Stimulated activated CD4-positive, alpha-beta T cell treated with anti-CD3 and anti-CD28 coated beads, Interleukin-2, amount 100 ng/mL, for 24 hours (primary cell): ENCODE measurements at regions not wholly inside any gene's neighbourhood (a gene's known extent, or its start where the extent isn't known, plus 50 kb on each side); places are given as distances from the start of the nearest gene placed in this dataset.

Experiments
- DNase-seq, 2 donors: peaks; one replicate each; pipeline ENCODE4 v3.0.0-alpha.2; 2020

- no peak for DNase-seq
These were observed 50.0 kb upstream of the DOCK9 start for GRCh38 chr13:99027661-99028425.

- peak; percentile 41 to 48 for DNase-seq
These were observed 51.0 kb upstream of the DOCK9 start for GRCh38 chr13:99028890-99029289.

GRCh38 chr13:99029576-99029975 is 51.7 kb upstream of the DOCK9 start:
- no peak for DNase-seq

GRCh38 chr13:99030326-99030725 is 52.5 kb upstream of the DOCK9 start:
- no peak for DNase-seq

GRCh38 chr13:99031832-99032231 is 54.0 kb upstream of the DOCK9 start:
- no peak for DNase-seq

- DNase-seq: no peak
These were observed 56.0 kb upstream of the DOCK9 start for GRCh38 chr13:99033814-99034213.

- no peak for DNase-seq
These were observed 56.6 kb upstream of the DOCK9 start for GRCh38 chr13:99034333-99035085.

GRCh38 chr13:99035715-99036114 is 57.9 kb upstream of the DOCK9 start:
- DNase-seq: no peak

GRCh38 chr13:99037756-99038155 is 59.9 kb upstream of the DOCK9 start:
- DNase-seq: no peak

GRCh38 chr13:99039718-99040280 is 61.9 kb upstream of the DOCK9 start:
- DNase-seq: no peak

- DNase-seq: no peak
These were observed 62.8 kb upstream of the DOCK9 start for GRCh38 chr13:99040536-99041131.

- DNase-seq: no peak
These were observed 63.5 kb upstream of the DOCK9 start for GRCh38 chr13:99041337-99041736.

GRCh38 chr13:99041788-99042187 is 63.9 kb upstream of the DOCK9 start:
- DNase-seq: no peak

GRCh38 chr13:99042521-99043250 is 64.8 kb upstream of the DOCK9 start:
- no peak for DNase-seq

- DNase-seq: no peak
These were observed 66.0 kb upstream of the DOCK9 start for GRCh38 chr13:99043831-99044231.

- no peak for DNase-seq
These were observed 66.9 kb upstream of the DOCK9 start for GRCh38 chr13:99044764-99045163.

GRCh38 chr13:99045396-99045795 is 67.5 kb upstream of the DOCK9 start:
- DNase-seq: no peak

GRCh38 chr13:99046851-99047250 is 69.0 kb upstream of the DOCK9 start:
- DNase-seq: no peak

- DNase-seq: no peak
These were observed 73.2 kb upstream of the DOCK9 start for GRCh38 chr13:99050983-99051488.

- no peak for DNase-seq
These were observed 74.0 kb upstream of the DOCK9 start for GRCh38 chr13:99051768-99052455.

GRCh38 chr13:99053636-99054233 is 75.9 kb upstream of the DOCK9 start:
- DNase-seq: no peak

- DNase-seq: no peak
These were observed 77.4 kb upstream of the DOCK9 start for GRCh38 chr13:99055281-99055680.
